Ovary (tissue), 3 donors: ENCODE measurements at regions not wholly inside any gene's neighbourhood (a gene's known extent, or its start where the extent isn't known, plus 50 kb on each side); places are given as distances from the start of the nearest gene placed in this dataset.

Source experiments
- POLR2A ChIP-seq: fragments of 450-650 bp; IDR thresholded peaks from one replicate; pipeline ENCODE4 v1.6.1; 2017; ENCODE audit warnings: antibody characterized with exemption, mild to moderate bottlenecking, moderate library complexity
- TF ChIP-seq, protein P1 (sequence below), 3 donors: fragments of 450-650 bp in 2 of 3; fragments of 200-600 bp in 1 of 3; IDR thresholded peaks; one replicate each; pipeline versions ENCODE4 v1.5.1 to v1.8.0; 2016 to 2022; ENCODE audit warnings: antibody characterized with exemption in 3 of 3, mild to moderate bottlenecking in 1 of 3
- donor health status: DM: no; HTN: no; CAD: no.

DNA sequence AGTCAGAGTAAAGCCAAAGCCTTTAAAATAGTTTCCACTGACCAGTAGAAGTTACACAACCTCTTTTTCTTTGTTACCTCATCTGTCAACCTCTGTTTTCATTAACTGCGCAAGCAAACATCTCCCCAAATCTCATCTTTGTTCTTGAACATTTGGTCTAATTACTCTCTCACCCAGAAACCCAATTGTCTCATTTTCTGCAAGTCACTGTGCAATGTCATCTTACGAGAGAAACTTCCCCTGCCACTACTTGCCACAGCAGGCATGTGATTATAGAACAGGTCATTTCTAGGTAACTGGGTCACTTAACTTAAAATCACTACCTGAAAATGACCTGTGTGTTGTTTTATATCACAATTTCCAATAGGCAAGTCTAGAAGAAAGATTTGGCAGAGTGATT is 159.4 kb downstream of the SI start:
- TF ChIP-seq POLR2A: no peak
- TF ChIP-seq, protein P1, sequence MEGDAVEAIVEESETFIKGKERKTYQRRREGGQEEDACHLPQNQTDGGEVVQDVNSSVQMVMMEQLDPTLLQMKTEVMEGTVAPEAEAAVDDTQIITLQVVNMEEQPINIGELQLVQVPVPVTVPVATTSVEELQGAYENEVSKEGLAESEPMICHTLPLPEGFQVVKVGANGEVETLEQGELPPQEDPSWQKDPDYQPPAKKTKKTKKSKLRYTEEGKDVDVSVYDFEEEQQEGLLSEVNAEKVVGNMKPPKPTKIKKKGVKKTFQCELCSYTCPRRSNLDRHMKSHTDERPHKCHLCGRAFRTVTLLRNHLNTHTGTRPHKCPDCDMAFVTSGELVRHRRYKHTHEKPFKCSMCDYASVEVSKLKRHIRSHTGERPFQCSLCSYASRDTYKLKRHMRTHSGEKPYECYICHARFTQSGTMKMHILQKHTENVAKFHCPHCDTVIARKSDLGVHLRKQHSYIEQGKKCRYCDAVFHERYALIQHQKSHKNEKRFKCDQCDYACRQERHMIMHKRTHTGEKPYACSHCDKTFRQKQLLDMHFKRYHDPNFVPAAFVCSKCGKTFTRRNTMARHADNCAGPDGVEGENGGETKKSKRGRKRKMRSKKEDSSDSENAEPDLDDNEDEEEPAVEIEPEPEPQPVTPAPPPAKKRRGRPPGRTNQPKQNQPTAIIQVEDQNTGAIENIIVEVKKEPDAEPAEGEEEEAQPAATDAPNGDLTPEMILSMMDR (IDR thresholded peaks at IDR 0.05): no peak
